T-helper 2 cell treated with Interferon-gamma antibody and Interleukin-4, amounts not matched to agents 100 ng/mL and 5 ng/mL, for 36 hours (primary cell): ENCODE measurements at regions not wholly inside any gene's neighbourhood (a gene's known extent, or its start where the extent isn't known, plus 50 kb on each side); places are given as distances from the start of the nearest gene placed in this dataset.
"Not testable (repeated sequence)": the region's sequence is repeated elsewhere in the genome, so short reads cannot be mapped to it uniquely, and the experiment has no call there.

ENCODE experiments used
- intact Hi-C: fragments of 100-400 bp; cut with micrococcal nuclease; formaldehyde crosslinking; loops from one replicate; pipeline ENCODE4 v1.15.1; 2023

DNA sequence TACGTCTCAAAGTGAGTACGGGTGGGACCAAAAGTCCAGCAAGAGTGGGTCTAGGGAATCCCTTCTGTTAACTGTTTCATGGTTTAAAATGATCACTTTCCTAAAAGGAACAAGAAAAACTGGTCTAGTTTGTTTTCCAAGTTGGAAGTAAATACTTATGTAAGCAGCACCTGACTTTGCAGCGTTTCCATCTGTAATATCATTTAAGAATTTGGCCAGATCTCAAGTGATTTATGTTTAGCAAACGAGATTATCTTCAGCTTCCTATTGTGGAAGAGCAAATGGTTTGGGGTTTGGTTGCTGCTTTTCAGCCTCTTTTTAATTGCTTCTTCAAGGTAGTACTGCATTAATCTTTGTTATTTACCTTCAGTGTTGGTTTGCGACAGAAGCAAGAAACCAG lies 50.4 kb downstream of the FHIP1A start:
- intact Hi-C loops = no loop called here

DNA sequence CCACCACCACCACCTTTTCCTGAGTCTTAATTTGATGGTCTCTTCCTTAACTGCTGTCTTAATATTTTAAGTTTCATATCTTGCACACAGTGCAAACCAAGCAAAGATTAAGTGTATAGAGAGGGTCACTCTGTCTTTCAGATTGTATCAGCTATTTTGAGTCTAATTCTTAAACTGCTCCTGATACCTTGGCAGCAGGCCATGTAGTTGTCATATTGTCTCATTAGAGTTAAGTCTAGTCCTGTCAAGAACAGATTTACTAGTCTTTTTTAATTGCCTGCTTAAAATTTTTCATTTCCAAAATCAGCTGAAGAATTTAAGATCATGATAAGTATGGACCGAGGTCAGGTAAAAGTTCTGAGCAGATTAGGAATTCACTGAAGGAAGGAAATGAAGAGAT lies 51.5 kb downstream of the FHIP1A start:
- intact Hi-C loops = no loop called here

DNA sequence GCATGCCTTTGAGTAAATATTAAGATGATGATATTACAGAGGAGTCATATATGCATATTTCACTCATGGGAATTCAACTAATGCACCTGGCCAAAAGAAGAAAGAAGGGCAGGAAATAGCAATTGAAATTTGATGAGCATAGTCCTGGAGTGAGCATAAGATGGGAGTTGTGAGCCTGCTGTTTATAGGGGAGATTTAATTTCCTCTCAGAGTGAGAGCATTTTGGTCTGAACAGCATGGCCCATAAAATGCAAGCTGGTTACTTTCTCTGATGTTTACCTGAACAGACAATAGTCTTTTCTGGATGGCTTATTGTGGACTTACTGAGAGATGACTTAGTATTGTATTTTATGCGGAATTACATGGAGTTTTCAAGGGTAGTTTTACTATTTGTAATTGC lies 53.6 kb downstream of the FHIP1A start:
- intact Hi-C loops = no loop called here

DNA sequence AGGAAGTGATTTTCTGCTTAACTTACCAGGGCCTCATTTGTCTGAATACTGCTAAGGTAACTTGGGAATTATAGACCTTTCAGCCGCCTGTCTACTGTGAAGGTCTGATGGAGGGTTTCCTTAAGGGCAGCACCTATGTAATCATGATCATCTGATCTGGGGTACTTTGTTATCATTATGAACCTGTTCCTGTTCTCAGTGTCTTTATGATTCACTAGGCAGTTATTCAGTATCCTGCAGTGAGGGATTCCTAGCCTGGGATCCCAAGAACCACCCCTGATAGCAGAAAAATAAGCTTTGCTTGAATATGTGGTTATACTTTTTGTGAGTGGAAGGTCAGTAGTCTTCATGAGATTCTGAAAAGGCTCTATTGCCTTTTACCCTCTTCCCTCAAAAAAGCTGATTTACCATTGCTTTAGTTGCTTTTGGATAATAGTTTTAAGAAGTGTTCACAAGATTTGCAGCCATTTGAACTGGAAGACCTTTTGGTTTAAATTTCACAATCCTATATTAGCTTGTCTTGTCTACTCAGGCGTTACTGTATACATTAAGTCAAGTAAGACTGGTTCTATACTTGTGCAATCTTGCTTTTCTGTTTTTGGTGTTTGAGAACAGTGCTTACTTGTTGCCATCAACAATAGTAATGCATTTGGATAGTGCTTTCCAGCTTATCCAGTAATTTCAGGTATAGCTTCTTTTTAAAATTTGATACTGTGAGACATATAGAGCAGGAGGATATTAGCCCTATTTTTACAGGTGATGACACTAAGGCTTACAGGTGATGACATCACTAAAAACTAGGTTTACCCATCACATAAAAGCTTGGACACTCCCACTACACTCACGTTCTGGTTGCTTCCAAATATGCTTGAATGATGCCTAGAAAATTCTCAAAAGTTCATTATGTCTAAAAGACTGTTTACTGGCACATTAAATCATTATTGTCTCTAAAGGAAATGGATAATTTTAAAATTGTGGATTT lies 60.0 kb downstream of the FHIP1A start:
- intact Hi-C loops = no loop called here

DNA sequence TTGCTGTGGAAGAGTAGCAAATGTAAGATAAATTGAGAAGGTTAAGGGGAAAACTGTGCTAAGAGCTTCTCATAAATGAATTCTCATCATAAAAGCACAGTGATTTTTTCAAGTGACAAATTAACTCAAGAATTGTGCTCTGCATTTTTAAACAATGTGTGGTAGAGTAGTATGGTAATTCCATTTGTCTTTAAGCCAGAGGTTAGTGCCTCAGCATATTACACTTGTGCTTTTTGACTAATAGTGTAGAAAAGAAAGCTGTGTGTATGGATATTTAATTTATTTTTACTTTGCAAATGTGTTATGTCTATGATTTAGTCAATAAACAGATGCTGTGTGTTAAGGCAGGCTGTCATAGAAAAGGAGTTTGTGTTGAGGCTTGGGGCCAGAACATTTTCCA lies 61.0 kb downstream of the FHIP1A start:
- intact Hi-C loops = no loop called here

DNA sequence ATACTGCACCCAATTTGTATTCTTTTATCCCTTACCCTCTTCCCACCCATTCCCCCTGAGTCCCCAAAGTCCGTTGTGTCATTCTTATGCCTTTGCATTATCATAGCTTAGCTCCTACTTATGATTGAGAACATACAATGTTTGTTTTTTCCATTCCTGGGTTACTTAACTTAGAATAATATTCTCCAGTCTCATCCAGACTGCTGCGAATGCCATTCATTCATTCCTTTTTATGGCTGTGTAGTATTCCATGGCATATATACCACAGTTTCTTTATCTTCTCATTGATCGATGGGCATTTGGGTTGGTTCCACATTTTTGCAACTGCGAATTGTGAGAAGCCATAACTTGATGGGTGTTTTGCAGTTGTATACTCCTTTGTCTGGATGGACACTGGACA lies 62.8 kb downstream of the FHIP1A start:
- intact Hi-C loops = no loop called here

DNA sequence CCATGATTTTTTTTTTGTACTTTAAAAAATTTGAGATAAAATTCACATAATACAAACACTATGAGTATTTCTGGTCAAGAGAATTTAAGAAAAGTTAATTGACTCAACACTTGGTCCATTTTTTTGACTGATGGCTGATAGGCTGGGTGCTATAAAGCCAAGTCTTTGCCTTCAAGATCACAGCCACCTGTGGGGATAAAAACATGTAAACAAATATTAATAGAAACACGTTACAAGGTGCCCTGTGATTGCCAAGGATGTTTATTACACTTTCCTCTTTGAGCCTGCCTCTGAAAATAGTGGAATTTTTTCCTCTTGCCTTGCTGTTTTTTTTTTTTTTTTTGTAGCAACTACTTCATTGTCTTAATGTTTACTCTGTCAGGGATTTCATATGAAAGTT lies 63.3 kb downstream of the FHIP1A start:
- intact Hi-C loops = no loop called here

DNA sequence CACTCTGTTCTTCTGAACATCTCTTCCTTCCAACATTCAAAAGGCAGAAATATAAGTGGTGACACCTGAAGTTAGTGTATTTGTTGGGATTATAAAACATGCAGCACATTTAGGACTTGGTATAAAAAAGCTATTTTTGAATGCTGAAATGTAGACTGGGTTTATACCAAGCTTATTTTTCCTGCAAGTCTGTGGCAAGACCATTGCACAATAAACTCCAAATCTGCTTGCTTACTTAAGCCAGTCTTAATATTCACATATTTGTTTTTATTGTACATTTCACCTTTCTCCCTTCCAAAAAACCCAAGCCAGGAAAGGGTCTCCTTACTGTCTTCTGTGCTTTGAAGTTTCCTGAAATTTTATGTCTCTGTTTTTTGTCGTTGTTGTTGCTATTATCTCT lies 63.7 kb downstream of the FHIP1A start:
- intact Hi-C loops = no loop called here

DNA sequence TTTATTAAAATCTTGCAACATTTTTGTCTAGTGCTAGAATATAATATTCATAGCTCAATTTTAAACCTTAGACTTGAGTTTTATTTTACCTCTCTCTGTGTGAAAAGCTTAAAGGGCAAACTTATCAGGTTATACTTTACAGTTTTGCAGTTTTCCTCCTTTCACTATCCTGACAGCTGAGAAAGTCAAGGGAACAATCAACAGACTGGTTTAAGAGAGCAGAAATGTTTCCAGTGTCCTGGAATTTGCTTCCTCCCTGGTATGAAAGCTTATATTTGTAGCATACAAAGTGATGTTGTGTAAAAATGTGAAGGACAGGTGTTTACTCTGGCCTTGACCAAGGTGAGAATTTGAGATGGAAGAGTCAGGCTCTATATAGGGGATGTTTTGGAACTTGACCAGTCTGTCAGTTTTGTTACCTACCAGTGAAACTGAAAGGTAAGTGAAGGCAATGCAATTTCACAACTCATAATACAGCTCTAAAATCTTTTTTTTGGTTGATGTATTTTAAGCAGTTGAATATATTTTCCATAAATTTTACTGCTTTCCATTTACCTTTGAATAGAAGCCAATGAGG lies 64.6 kb downstream of the FHIP1A start:
- intact Hi-C loops = loop anchor here (1.0 kb wide), 1 partner anchor 7 kb away; no protein-coding TSS in a partner anchor

DNA sequence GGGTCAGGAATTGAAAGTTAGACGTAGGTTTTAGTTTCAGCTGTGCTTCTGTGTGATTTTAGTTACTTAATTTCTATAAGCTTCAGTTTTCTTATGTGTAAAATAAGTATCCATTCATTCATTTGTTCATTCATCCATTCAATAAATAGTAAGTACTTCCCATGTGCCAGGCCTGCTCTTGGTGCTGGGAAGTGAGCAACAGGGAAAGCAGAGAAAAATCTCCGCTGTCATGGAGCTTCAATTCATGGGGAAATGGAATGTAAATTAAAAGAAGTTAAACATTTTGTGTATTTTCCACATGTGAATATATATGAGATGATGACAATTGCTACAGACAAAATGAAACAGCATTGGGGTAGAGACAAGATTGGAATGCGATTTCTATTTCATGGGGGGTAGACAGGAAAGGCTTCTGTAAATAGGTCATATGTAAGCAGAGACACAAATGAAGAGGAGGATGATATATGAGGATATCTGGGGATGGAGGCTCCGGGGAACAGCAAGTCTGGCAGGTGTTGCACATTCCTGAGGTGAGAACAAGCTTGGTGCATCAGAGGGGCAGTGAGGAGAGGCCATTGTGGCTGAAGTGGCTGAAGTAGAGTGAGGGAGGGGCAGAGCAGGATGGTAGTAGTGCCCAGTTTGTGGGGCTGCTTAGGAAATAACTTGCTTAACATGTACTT lies 66.2 kb downstream of the FHIP1A start:
- intact Hi-C loops = no loop called here

DNA sequence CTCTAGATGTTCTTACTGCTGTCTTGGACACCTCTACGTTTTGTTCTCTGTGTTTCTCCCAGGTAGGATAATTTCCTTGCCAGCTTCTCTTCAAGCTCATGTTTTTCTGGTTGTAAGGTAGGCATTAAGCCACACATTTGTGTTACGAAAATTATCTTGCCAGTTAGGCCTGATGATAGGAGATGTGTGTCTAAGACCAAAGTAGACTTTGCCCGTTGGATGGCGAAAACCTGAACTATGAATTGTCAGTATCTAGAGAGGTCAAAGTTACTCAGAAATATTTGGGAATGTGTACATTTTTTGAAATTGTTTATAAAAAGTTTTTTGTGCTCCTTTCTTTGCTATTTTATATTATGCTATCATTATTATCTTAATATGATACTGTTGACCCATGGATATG lies 72.8 kb downstream of the FHIP1A start:
- intact Hi-C loops = no loop called here

DNA sequence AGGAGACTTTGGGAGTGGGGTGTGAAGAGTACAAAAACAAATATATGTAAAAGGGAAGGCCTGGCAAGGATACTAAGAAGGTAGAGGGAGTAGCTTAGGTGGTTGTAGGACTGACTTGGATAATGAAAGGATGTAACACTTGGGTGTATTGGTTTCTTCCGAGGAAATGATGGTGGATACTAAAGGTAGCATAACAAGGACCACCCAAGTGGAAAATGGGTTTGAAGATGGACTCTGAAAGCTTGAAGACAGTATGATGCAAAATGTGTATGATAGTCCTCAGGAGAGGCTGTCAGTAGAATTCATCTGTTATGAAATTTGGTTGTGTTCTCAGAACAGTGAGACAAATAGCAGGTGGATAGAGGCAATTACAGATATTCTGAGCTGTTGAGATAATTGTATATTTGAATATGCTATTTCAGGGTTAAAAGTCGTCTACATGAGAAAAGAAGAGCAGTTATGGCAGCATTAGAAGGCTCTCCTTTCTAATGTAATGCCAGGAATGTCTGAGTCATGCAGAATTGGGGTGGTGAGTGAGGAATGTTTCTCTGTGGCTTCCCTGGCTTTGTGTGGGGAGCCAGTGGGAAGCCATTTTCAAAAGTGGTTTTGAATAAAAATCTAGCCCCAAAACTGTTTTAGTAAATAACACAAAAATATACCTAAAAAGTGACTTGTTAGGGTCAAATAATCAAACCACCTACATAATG lies 75.6 kb downstream of the FHIP1A start:
- intact Hi-C loops = no loop called here

DNA sequence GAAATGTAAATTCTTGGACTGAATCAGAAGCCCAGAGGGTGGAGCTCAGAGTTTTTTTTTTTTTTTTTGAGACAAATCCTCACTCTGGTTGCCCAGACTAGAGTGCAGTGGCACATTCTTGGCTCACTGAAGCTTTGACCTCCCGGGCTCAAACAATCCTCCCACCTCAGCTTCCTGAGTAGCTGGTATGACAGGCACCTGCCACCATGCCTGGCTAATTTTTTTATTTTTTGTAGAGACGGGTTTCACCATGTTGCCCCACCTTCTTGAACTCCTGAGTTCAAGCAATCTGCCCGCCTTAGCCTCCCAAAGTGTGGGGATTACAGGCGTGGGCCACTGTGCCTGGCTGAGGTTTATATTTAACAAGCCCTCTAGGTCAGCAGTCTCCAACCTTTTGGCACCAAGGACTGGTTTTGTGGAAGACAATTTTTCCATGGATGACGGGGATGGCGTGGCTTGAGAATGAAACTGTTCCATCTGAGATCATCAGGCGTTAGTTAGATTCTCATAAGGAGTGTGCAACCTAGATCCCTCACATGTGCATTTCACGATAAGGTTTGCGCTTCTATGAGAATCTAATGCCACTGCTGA lies 76.7 kb downstream of the FHIP1A start:
- intact Hi-C loops = no loop called here

DNA sequence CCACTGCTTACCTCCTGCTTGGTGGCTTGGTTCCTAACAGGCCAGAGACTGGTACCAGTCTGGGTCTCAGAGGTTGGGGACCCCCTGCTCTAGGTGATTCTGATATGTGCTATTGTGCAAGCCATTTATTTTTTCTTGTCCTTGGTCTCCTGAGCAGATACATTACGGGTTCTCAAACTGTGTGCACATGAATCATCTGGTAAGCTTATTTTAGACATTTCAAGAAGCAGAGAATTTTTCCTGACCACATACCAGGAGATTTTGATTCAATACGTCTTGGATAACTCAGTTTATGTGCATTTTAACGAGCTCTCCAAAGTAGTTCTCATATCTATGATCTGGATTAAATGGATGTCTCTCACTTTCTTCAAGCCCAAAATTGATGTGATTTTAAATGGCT lies 77.2 kb downstream of the FHIP1A start:
- intact Hi-C loops = no loop called here

DNA sequence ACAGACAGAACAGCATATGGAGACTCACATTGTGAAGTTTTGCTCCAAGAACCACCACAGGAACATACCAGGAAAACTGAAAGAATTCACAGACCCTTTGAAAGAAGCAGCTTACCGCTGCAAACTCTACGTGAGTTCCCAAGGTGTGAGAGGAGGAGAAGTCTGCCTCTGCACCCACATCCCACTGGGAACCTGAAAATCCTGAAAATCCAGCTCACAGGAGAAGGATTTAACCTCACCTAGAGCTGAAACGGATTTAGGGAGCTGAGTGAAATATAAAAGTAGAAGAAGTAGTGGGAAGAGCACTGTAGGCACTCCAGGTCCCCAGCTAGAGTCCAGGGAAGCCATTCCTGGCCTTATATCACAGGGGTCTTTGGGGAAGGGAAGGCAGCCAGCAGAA lies 80.0 kb downstream of the FHIP1A start:
- intact Hi-C loops = no loop called here

DNA sequence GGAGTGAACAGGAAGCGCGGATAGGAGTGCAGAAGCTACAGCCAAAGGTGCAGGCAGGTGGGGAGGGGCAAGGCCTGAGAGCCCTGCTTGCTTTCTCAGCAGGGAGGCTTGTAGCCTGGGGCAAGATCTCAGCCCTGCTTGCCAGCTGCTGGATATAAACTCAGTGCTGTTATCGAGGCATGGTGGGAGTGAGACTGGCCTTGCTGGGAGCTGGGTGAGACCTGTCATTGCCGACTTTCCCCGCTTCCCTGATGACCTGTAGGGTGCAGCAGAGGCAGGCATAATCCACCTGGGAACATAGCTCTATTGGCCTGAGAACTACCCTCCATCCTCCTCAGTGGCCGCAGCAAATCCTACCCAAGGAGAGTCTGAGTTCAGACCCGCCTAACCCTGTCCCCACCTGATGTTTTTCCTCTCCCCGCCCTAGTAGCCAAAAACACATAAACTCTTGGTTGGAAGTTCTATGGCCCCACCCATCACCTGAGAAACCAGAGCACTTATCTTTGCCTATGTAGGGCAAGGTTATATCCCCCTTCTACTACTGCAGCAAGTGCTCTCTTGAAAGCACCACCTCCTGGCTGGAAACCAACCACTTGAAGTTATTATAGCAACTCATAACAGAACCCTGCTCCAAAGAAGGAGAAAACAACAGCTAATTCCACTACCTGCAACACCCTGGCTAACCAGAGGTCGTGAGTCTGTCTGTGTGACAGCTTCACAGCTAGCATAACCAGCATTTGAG lies 80.7 kb downstream of the FHIP1A start:
- intact Hi-C loops = no loop called here

DNA sequence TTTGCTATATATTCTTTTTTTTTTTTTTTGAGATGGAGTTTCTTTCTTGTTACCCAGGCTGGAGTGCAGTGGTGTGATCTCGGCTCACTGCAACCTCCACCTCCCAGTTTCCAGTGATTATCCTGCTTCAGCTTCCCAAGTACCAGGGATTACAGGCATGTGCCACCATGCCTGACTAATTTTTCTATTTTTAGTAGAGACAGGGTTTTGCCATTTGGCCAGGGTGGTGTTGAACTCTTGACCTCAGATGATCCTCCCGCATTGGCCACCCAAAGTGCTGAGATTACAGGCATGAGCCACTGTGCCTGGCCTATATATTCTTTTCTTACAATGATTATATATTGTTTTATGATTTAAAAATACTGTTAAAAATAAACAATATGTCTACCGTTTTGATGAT lies 86.6 kb downstream of the FHIP1A start:
- intact Hi-C loops = not testable (repeated sequence)

DNA sequence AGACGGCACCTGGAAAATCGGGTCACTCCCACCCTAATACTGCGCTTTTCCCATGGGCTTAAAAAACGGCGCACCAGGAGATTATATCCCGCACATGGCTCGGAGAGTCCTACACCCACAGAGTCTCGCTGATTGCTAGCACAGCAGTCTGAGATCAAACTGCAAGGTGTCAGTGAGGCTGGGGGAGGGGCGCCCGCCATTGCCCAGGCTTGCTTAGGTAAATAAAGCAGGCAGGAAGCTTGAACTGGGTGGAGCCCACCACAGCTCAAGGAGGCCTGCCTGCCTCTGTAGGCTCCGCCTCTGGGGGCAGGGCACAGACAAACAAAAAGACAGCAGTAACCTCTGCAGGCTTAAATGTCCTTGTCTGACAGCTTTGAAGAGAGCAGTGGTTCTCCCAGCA lies 102.6 kb downstream of the FHIP1A start:
- intact Hi-C loops = not testable (repeated sequence)

DNA sequence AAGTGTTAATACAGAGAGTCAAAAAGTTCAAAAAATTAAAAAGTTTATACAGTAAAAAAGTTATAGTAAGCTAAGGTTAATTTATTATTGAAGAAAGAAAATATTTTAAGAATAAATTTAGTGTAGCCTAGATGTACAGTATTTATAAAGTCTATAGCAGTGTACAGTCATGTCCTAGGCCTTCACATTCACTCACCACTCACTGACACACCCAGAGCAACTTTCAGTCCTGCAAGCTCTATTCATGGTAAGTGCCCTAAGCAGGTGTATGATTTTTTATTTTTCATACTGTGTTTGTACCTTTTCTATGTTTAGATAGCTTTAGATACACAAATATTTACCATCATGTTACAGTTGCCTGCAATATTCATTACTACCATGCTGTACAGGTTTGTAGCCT lies 108.9 kb downstream of the FHIP1A start:
- intact Hi-C loops = no loop called here

DNA sequence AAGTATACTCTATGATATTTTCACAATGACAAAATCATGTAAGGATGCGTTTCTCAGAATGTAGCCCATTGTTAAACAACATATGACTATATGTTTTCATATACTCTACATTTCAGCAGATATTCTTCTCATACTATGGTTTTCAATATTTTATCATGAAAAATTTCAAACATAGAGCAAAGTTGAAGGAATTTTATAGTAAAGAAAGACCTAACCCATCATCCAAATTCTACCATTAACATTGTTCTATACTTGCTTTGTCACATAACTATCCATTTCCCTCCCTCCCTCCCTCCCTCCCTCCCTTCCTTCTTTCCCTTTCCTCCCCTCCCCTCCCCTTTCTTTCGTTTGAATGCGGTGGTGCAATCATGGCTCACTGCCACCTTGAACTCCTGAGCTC lies 109.4 kb downstream of the FHIP1A start:
- intact Hi-C loops = no loop called here
